A549 (cell line): ENCODE measurements at regions not wholly inside any gene's neighbourhood (a gene's known extent, or its start where the extent isn't known, plus 50 kb on each side); places are given as distances from the start of the nearest gene placed in this dataset.
A peak's percentile ranks its signal among the peaks of the same experiment; 100 is the strongest.

ENCODE experiments used
- ATAC-seq, 2 experiments: fragments of 200-7000 bp in 1 of 2; fragments of >200 bp in 1 of 2; cut with Nextera tagmentation in 1 of 2; cut with Tn5 transposase in 1 of 2; 3 replicates each; pipeline versions ENCODE4 v1.8.0 to v1.9.1; 2018 to 2020; ENCODE audit warnings: mild to moderate bottlenecking in 1 of 2, moderate library complexity in 1 of 2
- CTCF ChIA-PET: fragments of 300-600 bp; sonication (Branson Sonifier 250); formaldehyde crosslinking; extraction: SDS; loops from one replicate; lab custom pipeline; 2021; ENCODE audit warnings: antibody characterized with exemption, inconsistent platforms; lab: Yijun Ruan, JAX
- POLR2A ChIA-PET: fragments of 350-600 bp; formaldehyde crosslinking; extraction: SDS; loops from one replicate; lab custom pipeline; 2021; ENCODE audit warnings: antibody characterized with exemption, inconsistent platforms; lab: Yijun Ruan, JAX
- DNase-seq, 2 experiments: peaks; one replicate each; pipeline versions ENCODE4 v3.0.0 to v3.0.0-alpha.2; 2011 to 2016; ENCODE audit warnings: low read depth in 1 of 2, low spot score in 1 of 2
- FAIRE-seq: peaks from 2 replicates; lab custom pipeline; 2011; peaks lifted over from hg19 to GRCh38; lab: Jason Lieb, UNC
- H3K27ac ChIP-seq, 2 experiments: fragments of >200 bp; sonication (Bioruptor Twin); formaldehyde crosslinking; 3 replicates each; pipeline ENCODE4 v1.5.1; 2016 to 2017
- H3K4me1 ChIP-seq: fragments of >200 bp; sonication (Bioruptor Twin); formaldehyde crosslinking; 3 replicates; pipeline ENCODE4 v1.6.1; 2016
- H3K4me2 ChIP-seq: fragments of >200 bp; sonication (Bioruptor Twin); formaldehyde crosslinking; 3 replicates; pipeline ENCODE4 v1.6.1; 2016
- H3K4me3 ChIP-seq: fragments of >200 bp; sonication (Bioruptor Twin); formaldehyde crosslinking; 3 replicates; pipeline ENCODE4 v1.5.1; 2016
- H3K9me3 ChIP-seq: fragments of >200 bp; sonication (Bioruptor Twin); formaldehyde crosslinking; 3 replicates; pipeline ENCODE4 v1.6.1; 2016
- HEYL ChIP-seq: fragments of 250-450 bp; sonication (Bioruptor Pico); IDR thresholded peaks from 2 replicates; pipeline ENCODE4 v1.8.0; 2021; ENCODE audit warnings: mild to moderate bottlenecking, moderate library complexity
- KDM5A ChIP-seq: fragments of 200-600 bp; sonication (generic); IDR thresholded peaks from 2 replicates; pipeline ENCODE4 v1.6.1; 2016; ENCODE audit warnings: antibody characterized with exemption, mild to moderate bottlenecking
- NFE2L2 ChIP-seq: fragments of 150-350 bp; conservative IDR thresholded peaks from 2 replicates; pipeline ENCODE4 v1.6.1; 2014; ENCODE audit warnings: low read length
- RAD21 ChIP-seq, 2 experiments: fragments of >200 bp in 1 of 2; sonication (Bioruptor Twin) in 1 of 2; formaldehyde crosslinking in 1 of 2; IDR thresholded peaks in 1 of 2; conservative IDR thresholded peaks in 1 of 2; 2 replicates in 1 of 2; 3 replicates in 1 of 2; pipeline ENCODE4 v1.6.1; 2012 to 2018; ENCODE audit warnings: inconsistent platforms in 1 of 2
- SMC3 ChIP-seq: fragments of >200 bp; sonication (Bioruptor Twin); formaldehyde crosslinking; IDR thresholded peaks from 3 replicates; pipeline ENCODE4 v1.6.1; 2018; ENCODE audit warnings: inconsistent platforms
- TFCP2L1 ChIP-seq: fragments of 250-450 bp; sonication (Bioruptor Pico); IDR thresholded peaks from 2 replicates; pipeline ENCODE4 v1.5.0; 2021; ENCODE audit warnings: mild to moderate bottlenecking
- WGBS: methylation state at CpG from one replicate; pipeline ENCODE4 v1.1.6; 2017; ENCODE audit errors: missing lambda C conversion rate; 5-methylcytosine and 5-hydroxymethylcytosine counted together
- TF ChIP-seq, protein P1 (sequence below): IDR thresholded peaks from 2 replicates; pipeline ENCODE4 v1.6.1; 2012
- TF ChIP-seq, protein P2 (sequence below): fragments of >200 bp; sonication (Bioruptor Twin); formaldehyde crosslinking; IDR thresholded peaks from 3 replicates; pipeline ENCODE4 v1.5.1; 2016
- TF ChIP-seq, protein P3 (sequence below): IDR thresholded peaks from 2 replicates; pipeline ENCODE4 v1.6.1; 2012; ENCODE audit warnings: low read depth, borderline replicate concordance
- TF ChIP-seq, protein P4 (sequence below): fragments of 250-450 bp; sonication (Bioruptor Pico); IDR thresholded peaks from 2 replicates; pipeline ENCODE4 v1.5.0; 2020; ENCODE audit warnings: low read depth, mild to moderate bottlenecking, moderate library complexity

DNA sequence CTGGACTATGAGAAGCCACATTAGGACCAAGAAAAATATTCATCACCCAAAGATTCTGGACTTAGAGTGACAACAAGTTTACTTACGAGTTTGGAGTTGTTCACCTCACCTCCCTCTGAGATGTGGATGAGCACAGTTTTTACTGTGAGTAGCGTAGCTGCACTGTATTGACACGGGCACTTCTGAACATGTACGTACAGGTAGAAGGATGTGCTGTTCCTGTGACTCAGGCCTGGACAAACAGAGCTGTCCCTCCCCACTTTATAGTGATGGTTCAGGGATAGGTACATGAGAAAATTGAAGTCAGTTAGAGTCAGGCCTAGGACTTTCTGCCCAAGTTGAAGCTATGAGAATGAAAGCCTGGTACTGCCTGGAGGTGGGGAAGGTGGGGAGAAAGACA lies 80.9 kb upstream of the DYNC1I1 start:
- TF ChIP-seq, protein P1, sequence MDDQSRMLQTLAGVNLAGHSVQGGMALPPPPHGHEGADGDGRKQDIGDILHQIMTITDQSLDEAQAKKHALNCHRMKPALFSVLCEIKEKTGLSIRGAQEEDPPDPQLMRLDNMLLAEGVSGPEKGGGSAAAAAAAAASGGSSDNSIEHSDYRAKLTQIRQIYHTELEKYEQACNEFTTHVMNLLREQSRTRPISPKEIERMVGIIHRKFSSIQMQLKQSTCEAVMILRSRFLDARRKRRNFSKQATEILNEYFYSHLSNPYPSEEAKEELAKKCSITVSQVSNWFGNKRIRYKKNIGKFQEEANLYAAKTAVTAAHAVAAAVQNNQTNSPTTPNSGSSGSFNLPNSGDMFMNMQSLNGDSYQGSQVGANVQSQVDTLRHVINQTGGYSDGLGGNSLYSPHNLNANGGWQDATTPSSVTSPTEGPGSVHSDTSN, result no peak
- TF ChIP-seq, protein P2, sequence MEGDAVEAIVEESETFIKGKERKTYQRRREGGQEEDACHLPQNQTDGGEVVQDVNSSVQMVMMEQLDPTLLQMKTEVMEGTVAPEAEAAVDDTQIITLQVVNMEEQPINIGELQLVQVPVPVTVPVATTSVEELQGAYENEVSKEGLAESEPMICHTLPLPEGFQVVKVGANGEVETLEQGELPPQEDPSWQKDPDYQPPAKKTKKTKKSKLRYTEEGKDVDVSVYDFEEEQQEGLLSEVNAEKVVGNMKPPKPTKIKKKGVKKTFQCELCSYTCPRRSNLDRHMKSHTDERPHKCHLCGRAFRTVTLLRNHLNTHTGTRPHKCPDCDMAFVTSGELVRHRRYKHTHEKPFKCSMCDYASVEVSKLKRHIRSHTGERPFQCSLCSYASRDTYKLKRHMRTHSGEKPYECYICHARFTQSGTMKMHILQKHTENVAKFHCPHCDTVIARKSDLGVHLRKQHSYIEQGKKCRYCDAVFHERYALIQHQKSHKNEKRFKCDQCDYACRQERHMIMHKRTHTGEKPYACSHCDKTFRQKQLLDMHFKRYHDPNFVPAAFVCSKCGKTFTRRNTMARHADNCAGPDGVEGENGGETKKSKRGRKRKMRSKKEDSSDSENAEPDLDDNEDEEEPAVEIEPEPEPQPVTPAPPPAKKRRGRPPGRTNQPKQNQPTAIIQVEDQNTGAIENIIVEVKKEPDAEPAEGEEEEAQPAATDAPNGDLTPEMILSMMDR, result no peak
- TF ChIP-seq TFCP2L1, result no peak
- TF ChIP-seq, all 56 proteins: peak for 0
- ChIA-PET POLR2A (no interaction called here), CTCF (interaction anchor here (0.9 to 8.2 kb wide), 23 partner anchors 14 to 1971 kb away, joined by 3 to 403 read pairs (median 5); partner anchors contain the start of gene PON3)
- ATAC-seq (no peak), FAIRE-seq (no peak), DNase-seq (no peak)
- WGBS, result 39% methylated on average over 4 of the region's 4 CpGs
- no peaks in the 10 kb centered on the region for H3K9me3 ChIP-seq
- H3K27ac ChIP-seq, result no peak overlapping the region; a peak in 1 of 6 replicates
- H3K4me1 ChIP-seq, result peaks cover 16% of the 10 kb centered on the region; the same call in 2 of the 3 replicates
- H3K4me3 ChIP-seq, result no peak overlapping the region
- no peak overlapping the region for H3K4me2 ChIP-seq

DNA sequence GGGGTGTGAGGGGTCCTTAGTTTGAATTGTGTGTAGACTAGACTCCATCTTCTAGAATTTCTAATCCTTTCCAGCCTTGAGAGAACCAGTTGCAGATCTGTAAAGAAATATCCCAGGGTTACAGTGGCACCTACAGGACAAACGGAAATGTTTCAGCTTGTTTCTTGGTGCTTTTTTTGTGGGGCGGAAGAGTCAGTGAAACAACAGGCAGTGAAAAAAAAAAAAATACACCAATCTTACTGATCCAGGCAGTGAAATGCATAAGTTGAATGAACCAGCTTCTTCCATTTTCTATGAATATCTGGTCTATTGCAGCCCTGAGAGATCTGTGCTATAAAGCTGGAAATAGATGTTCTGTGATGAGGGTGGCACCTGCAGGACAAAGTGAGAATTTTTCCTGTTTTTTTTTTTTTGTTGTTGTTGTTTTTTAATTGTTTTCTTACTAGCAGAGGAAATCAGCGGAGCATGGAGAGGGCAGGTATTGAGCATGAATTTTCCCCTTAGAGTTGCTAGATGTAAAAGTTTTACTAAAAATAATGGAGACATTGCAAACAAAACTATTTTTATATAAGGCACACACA lies 81.9 kb upstream of the DYNC1I1 start:
- no peaks in the 10 kb centered on the region for H3K9me3 ChIP-seq

DNA sequence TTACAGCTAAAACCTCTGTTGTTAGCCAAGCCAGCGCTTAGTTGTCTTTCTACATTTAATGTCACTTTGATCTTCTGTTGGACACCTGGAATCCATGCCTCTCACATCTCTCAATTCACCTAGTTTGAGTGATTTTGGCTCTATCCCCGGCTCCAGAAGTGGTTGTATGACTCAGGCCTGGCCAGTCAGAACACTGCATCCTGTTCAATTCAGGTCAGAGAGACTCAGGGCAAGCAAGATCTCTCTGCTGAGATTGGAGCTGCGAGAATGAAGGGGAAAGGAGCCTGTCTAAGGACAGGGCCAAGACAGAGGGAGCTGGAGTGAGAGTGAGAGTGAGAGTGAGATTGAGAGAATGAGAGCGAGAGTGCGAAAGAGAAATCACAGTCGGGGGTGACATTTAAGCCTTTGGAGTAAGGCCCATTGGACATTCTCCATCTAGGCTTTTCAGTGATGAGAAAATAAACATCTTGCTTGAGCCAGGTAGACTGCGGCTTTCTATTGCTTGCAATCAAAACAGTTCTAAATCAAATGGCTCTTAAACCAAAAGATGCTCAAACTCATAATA lies 83.3 kb upstream of the DYNC1I1 start:
- no peak for TF ChIP-seq HEYL
- TF ChIP-seq, protein P3, sequence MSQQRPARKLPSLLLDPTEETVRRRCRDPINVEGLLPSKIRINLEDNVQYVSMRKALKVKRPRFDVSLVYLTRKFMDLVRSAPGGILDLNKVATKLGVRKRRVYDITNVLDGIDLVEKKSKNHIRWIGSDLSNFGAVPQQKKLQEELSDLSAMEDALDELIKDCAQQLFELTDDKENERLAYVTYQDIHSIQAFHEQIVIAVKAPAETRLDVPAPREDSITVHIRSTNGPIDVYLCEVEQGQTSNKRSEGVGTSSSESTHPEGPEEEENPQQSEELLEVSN, result no peak
- TF ChIP-seq, protein P4, sequence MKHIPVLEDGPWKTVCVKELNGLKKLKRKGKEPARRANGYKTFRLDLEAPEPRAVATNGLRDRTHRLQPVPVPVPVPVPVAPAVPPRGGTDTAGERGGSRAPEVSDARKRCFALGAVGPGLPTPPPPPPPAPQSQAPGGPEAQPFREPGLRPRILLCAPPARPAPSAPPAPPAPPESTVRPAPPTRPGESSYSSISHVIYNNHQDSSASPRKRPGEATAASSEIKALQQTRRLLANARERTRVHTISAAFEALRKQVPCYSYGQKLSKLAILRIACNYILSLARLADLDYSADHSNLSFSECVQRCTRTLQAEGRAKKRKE, result no peak
- Histone ChIP-seq H3K27ac (peak overlapping the region; percentile 17 to 67; a peak in 3 of 6 replicates), H3K9me3 (no peaks in the 10 kb centered on the region), H3K4me3 (no peak overlapping the region), H3K4me2 (no peak overlapping the region), H3K4me1 (peaks cover 17% of the 10 kb centered on the region; the same call in 2 of the 3 replicates)
- DNase-seq (no peak), ATAC-seq (no peak), FAIRE-seq (no peak)
- ChIA-PET POLR2A (no interaction called here), CTCF (interaction anchor here (0.6 to 8.2 kb wide), 22 partner anchors 12 to 1973 kb away, joined by 3 to 403 read pairs (median 6); partner anchors contain the start of genes ASB4 and PON3)
- WGBS, result 74% methylated on average over 7 of the region's 7 CpGs

More for the DNA sequence above, 81.9 kb upstream of the DYNC1I1 start:
- peak; percentile 62 to 87 for TF ChIP-seq RAD21 (conservative IDR thresholded peaks at IDR 0.05 in 1 of 2, IDR thresholded peaks at IDR 0.05 in 1 of 2)
- peak; percentile 51; the same call in 1 of the 2 replicates for TF ChIP-seq KDM5A
- no peak for TF ChIP-seq NFE2L2
- TF ChIP-seq SMC3, result peak; percentile 68
- TF ChIP-seq, protein P2, result peak; percentile 99
- Histone ChIP-seq H3K4me1 (peaks cover 23% of the 10 kb centered on the region; the same call in 2 of the 3 replicates), H3K4me3 (peak overlapping the region; percentile 12; the same call in 1 of the 3 replicates), H3K27ac (peak overlapping the region; percentile 27 to 53; a peak in 3 of 6 replicates), H3K4me2 (peak overlapping the region; percentile 56)
- ATAC-seq, result peak; percentile 74 to 79
- 5% methylated on average over 3 of the region's 3 CpGs for WGBS
- FAIRE-seq, result peak; percentile 96
- peak; percentile 6 to 73 for DNase-seq
- POLR2A ChIA-PET, result interaction anchor here (0.7 kb wide), 1 partner anchor 146 kb away, joined by 4 read pairs; no protein-coding TSS in a partner anchor
- CTCF ChIA-PET, result interaction anchor here (0.6 to 8.2 kb wide), 49 partner anchors 10 to 1997 kb away, joined by 3 to 403 read pairs (median 4); partner anchors contain the start of genes PON2, PON3 and SDHAF3
